RWPE1 (cell line): ENCODE measurements at regions not wholly inside any gene's neighbourhood (a gene's known extent, or its start where the extent isn't known, plus 50 kb on each side); places are given as distances from the start of the nearest gene placed in this dataset.

Experiments
- CTCF ChIA-PET: fragments of 350-600 bp; sonication (Branson Sonifier 250); formaldehyde crosslinking; extraction: SDS; loops from one replicate; lab custom pipeline; 2021; lab: Yijun Ruan, JAX
- POLR2A ChIA-PET: fragments of 400-600 bp; formaldehyde crosslinking; extraction: SDS; loops from one replicate; lab custom pipeline; 2020; ENCODE audit warnings: antibody characterized with exemption; ENCODE audit not compliant: low non-redundant PET; lab: Yijun Ruan, JAX
- DNase-seq: peaks from one replicate; pipeline ENCODE4 v3.0.0; 2012; ENCODE audit warnings: low spot score
- H3K27ac ChIP-seq: fragments of 450-650 bp; 2 replicates; pipeline ENCODE4 v1.5.1; 2017
- CTCF ChIP-seq: fragments of 450-650 bp; conservative IDR thresholded peaks from 2 replicates; pipeline ENCODE4 v1.5.1; 2017; ENCODE audit warnings: low read depth, mild to moderate bottlenecking

GRCh38 chr14:56371737-56372136 is 207.9 kb upstream of the TMEM260 start:
- ChIA-PET POLR2A (no interaction called here), CTCF (no interaction called here)
- H3K27ac ChIP-seq, result no peak overlapping the region
- TF ChIP-seq CTCF, result no peak
- DNase-seq, result no peak

- ChIA-PET CTCF (no interaction called here), POLR2A (no interaction called here)
- DNase-seq, result no peak
- TF ChIP-seq CTCF, result no peak
- H3K27ac ChIP-seq, result no peak overlapping the region
Observed at GRCh38 chr14:56374421-56374820, 205.2 kb upstream of the TMEM260 start.

GRCh38 chr14:56378046-56378445 is 201.6 kb upstream of the TMEM260 start:
- ChIA-PET POLR2A (no interaction called here), CTCF (no interaction called here)
- no peak for DNase-seq
- H3K27ac ChIP-seq, result no peak overlapping the region
- no peak for TF ChIP-seq CTCF

GRCh38 chr14:56378475-56378877 is 201.1 kb upstream of the TMEM260 start:
- DNase-seq, result peak; percentile 81
- TF ChIP-seq CTCF, result no peak
- CTCF ChIA-PET, result no interaction called here
- POLR2A ChIA-PET, result no interaction called here
- no peak overlapping the region for H3K27ac ChIP-seq

- CTCF ChIA-PET, result no interaction called here
- no peak overlapping the region for H3K27ac ChIP-seq
Observed at GRCh38 chr14:56379956-56380355, 199.6 kb upstream of the TMEM260 start.

GRCh38 chr14:56386024-56386423 is 193.6 kb upstream of the TMEM260 start:
- ChIA-PET POLR2A (no interaction called here), CTCF (interaction anchor here (0.6 kb wide), 1 partner anchor 9 kb away, joined by 5 read pairs; no protein-coding TSS in a partner anchor)
- H3K27ac ChIP-seq, result no peak overlapping the region
- TF ChIP-seq CTCF, result no peak
- DNase-seq, result no peak

More at GRCh38 chr14:56379956-56380355, 199.6 kb upstream of the TMEM260 start:
- POLR2A ChIA-PET, result no interaction called here
- no peak for TF ChIP-seq CTCF
- no peak for DNase-seq
